HG02840 (cell line): ENCODE measurements at regions not wholly inside any gene's neighbourhood (a gene's known extent, or its start where the extent isn't known, plus 50 kb on each side); places are given as distances from the start of the nearest gene placed in this dataset.

Source experiments
- ATAC-seq: cut with Tn5 transposase; IDR thresholded peaks from one replicate; pipeline ENCODE4 v1.9.1; 2021; ENCODE audit warnings: mild to moderate bottlenecking, moderate library complexity, moderate number of reproducible peaks; ENCODE audit not compliant: unreplicated experiment, low FRiP score

- ATAC-seq: no peak
Measured at GRCh38 chr6:6376845-6377244, 56.4 kb upstream of the F13A1 start.

- no peak for ATAC-seq
Measured at GRCh38 chr6:6377621-6378020, 57.2 kb upstream of the F13A1 start.

- ATAC-seq: no peak
Measured at GRCh38 chr6:6379573-6379972, 59.1 kb upstream of the F13A1 start.

- no peak for ATAC-seq
Measured at GRCh38 chr6:6384520-6384919, 64.1 kb upstream of the F13A1 start.

GRCh38 chr6:6386010-6386409 lies 65.5 kb upstream of the F13A1 start:
- ATAC-seq: no peak

- ATAC-seq: peak; percentile 71
Measured at GRCh38 chr6:6390849-6391602, 70.6 kb upstream of the F13A1 start.

- peak; percentile 46 for ATAC-seq
Measured at GRCh38 chr6:6392214-6393068, 72.0 kb upstream of the F13A1 start.

GRCh38 chr6:6393069-6393529 lies 72.6 kb upstream of the F13A1 start:
- ATAC-seq: no peak

- no peak for ATAC-seq
Measured at GRCh38 chr6:6395581-6396197, 75.2 kb upstream of the F13A1 start.

- no peak for ATAC-seq
Measured at GRCh38 chr6:6397842-6398241, 77.4 kb upstream of the F13A1 start.

- ATAC-seq: no peak
Measured at GRCh38 chr6:6399568-6399967, 79.1 kb upstream of the F13A1 start.

- no peak for ATAC-seq
Measured at GRCh38 chr6:6401401-6401800, 80.9 kb upstream of the F13A1 start.

GRCh38 chr6:6402006-6402405 lies 81.5 kb upstream of the F13A1 start:
- ATAC-seq: no peak

- no peak for ATAC-seq
Measured at GRCh38 chr6:6402591-6402990, 82.1 kb upstream of the F13A1 start.

GRCh38 chr6:6405031-6405430 lies 84.6 kb upstream of the F13A1 start:
- no peak for ATAC-seq

GRCh38 chr6:6405997-6406714 lies 85.7 kb upstream of the F13A1 start:
- ATAC-seq: no peak

GRCh38 chr6:6406715-6407070 lies 86.2 kb upstream of the F13A1 start:
- no peak for ATAC-seq

- peak; percentile 96 for ATAC-seq
Measured at GRCh38 chr6:6407071-6407741, 86.7 kb upstream of the F13A1 start.

GRCh38 chr6:6409397-6410030 lies 89.1 kb upstream of the F13A1 start:
- ATAC-seq: no peak

- ATAC-seq: no peak
Measured at GRCh38 chr6:6411115-6411514, 90.7 kb upstream of the F13A1 start.
